Right lobe of liver (tissue), 4 donors: ENCODE measurements at regions not wholly inside any gene's neighbourhood (a gene's known extent, or its start where the extent isn't known, plus 50 kb on each side); places are given as distances from the start of the nearest gene placed in this dataset.

Experiments
- CTCF ChIP-seq, 4 donors: fragments of 200-600 bp in 3 of 4; fragments of 450-650 bp in 1 of 4; IDR thresholded peaks; one replicate each; pipeline versions ENCODE4 v1.5.1 to v1.8.0; 2016 to 2022; ENCODE audit warnings: antibody characterized with exemption in 4 of 4, mild to moderate bottlenecking in 2 of 4
- POLR2A ChIP-seq: fragments of 450-650 bp; IDR thresholded peaks from one replicate; pipeline ENCODE4 v1.6.1; 2017; ENCODE audit warnings: antibody characterized with exemption, mild to moderate bottlenecking
- donor health status: DM: no; HTN: no; CAD: no.
- donor health status: DM: no; HTN: no; CAD: no.
- donor health status: DM: no; HTN: yes; CAD: no.

- no peak for TF ChIP-seq POLR2A
- TF ChIP-seq CTCF (IDR thresholded peaks at IDR 0.05) = no peak
Observed at GRCh38 chr9:87115785-87116184, 168.5 kb upstream of the GAS1 start.
